ENCODE measurements at regions not wholly inside any gene's neighbourhood (a gene's known extent, or its start where the extent isn't known, plus 50 kb on each side); places are given as distances from the start of the nearest gene placed in this dataset.
A peak's percentile ranks its signal among the peaks of the same experiment; 100 is the strongest.

- no peak for DNase-seq (ENCODE audit: low read depth in 1 of 2, low spot score in 1 of 2)
- TF ChIP-seq, protein P1, sequence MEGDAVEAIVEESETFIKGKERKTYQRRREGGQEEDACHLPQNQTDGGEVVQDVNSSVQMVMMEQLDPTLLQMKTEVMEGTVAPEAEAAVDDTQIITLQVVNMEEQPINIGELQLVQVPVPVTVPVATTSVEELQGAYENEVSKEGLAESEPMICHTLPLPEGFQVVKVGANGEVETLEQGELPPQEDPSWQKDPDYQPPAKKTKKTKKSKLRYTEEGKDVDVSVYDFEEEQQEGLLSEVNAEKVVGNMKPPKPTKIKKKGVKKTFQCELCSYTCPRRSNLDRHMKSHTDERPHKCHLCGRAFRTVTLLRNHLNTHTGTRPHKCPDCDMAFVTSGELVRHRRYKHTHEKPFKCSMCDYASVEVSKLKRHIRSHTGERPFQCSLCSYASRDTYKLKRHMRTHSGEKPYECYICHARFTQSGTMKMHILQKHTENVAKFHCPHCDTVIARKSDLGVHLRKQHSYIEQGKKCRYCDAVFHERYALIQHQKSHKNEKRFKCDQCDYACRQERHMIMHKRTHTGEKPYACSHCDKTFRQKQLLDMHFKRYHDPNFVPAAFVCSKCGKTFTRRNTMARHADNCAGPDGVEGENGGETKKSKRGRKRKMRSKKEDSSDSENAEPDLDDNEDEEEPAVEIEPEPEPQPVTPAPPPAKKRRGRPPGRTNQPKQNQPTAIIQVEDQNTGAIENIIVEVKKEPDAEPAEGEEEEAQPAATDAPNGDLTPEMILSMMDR (IDR thresholded peaks at IDR 0.05; ENCODE audit: low read depth, low read length) = no peak
- no peaks in the 10 kb centered on the region for H3K9me3 ChIP-seq (ENCODE audit: low read depth)
- no peak overlapping the region for H3K4me3 ChIP-seq
- no peaks in the 10 kb centered on the region for H3K27me3 ChIP-seq
- H3K4me1 ChIP-seq (ENCODE audit: low read depth) = no peaks in the 10 kb centered on the region
- H3K27ac ChIP-seq = no peak overlapping the region
- no peaks in the 10 kb centered on the region for H3K36me3 ChIP-seq
These were observed 1229.1 kb upstream of the ACVR2A start for GRCh38 chr2:146615778-146616177.

- H3K4me3 ChIP-seq = no peak overlapping the region
- H3K9me3 ChIP-seq (ENCODE audit: low read depth) = no peaks in the 10 kb centered on the region
- no peak overlapping the region for H3K27ac ChIP-seq
- DNase-seq (ENCODE audit: low read depth in 1 of 2, low spot score in 1 of 2) = no peak
- no peaks in the 10 kb centered on the region for H3K4me1 ChIP-seq (ENCODE audit: low read depth)
- H3K36me3 ChIP-seq = no peaks in the 10 kb centered on the region
- TF ChIP-seq, protein P1 (IDR thresholded peaks at IDR 0.05; ENCODE audit: low read depth, low read length) = no peak
- H3K27me3 ChIP-seq = no peaks in the 10 kb centered on the region
These were observed 1236.3 kb upstream of the ACVR2A start for GRCh38 chr2:146608490-146608889.

- H3K9me3 ChIP-seq (ENCODE audit: low read depth) = no peaks in the 10 kb centered on the region
- TF ChIP-seq, protein P1 (IDR thresholded peaks at IDR 0.05; ENCODE audit: low read depth, low read length) = no peak
- peak in 1 of 2 donors; percentile 35 for DNase-seq (ENCODE audit: low read depth in 1 of 2, low spot score in 1 of 2)
- no peaks in the 10 kb centered on the region for H3K36me3 ChIP-seq
- no peak overlapping the region for H3K27ac ChIP-seq
- H3K4me1 ChIP-seq (ENCODE audit: low read depth) = peaks cover 2% of the 10 kb centered on the region
- H3K27me3 ChIP-seq = no peaks in the 10 kb centered on the region
- no peak overlapping the region for H3K4me3 ChIP-seq
These were observed 1240.3 kb upstream of the ACVR2A start for GRCh38 chr2:146604521-146604920.

DNA sequence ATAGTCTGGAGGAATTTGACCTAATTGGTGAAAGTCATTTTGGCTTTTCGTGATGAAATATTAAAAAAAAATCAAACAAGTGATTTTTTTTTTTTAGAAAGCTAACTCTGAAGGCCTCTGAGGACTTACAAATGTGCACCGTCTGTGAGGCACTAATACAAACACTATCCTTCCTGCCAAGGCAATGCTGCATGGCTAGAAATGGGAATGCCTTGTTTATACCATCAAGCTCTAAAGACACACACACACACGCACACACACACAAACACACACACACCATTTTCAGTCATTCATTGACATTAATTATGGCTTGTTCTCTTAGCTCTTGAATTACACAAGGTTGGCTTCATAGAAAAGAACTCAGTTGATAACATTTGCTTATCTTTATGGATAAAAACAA lies 1242.0 kb upstream of the ACVR2A start:
- peak in 1 of 2 donors; percentile 15 for DNase-seq (ENCODE audit: low read depth in 1 of 2, low spot score in 1 of 2)
- Histone ChIP-seq H3K9me3 (ENCODE audit: low read depth) (no peaks in the 10 kb centered on the region), H3K4me3 (no peak overlapping the region), H3K27ac (no peak overlapping the region), H3K27me3 (no peaks in the 10 kb centered on the region), H3K36me3 (no peaks in the 10 kb centered on the region), H3K4me1 (ENCODE audit: low read depth) (peaks cover 2% of the 10 kb centered on the region)
- TF ChIP-seq, protein P1 (IDR thresholded peaks at IDR 0.05; ENCODE audit: low read depth, low read length) = no peak

GRCh38 chr2:146602383-146602782 lies 1242.4 kb upstream of the ACVR2A start:
- DNase-seq (ENCODE audit: low read depth in 1 of 2, low spot score in 1 of 2) = peak; percentile 5 to 50
- Histone ChIP-seq H3K27ac (no peak overlapping the region), H3K36me3 (no peaks in the 10 kb centered on the region), H3K27me3 (no peaks in the 10 kb centered on the region), H3K4me1 (ENCODE audit: low read depth) (peaks cover 2% of the 10 kb centered on the region), H3K4me3 (no peak overlapping the region), H3K9me3 (ENCODE audit: low read depth) (no peaks in the 10 kb centered on the region)
- TF ChIP-seq, protein P1 (IDR thresholded peaks at IDR 0.05; ENCODE audit: low read depth, low read length) = no peak

DNA sequence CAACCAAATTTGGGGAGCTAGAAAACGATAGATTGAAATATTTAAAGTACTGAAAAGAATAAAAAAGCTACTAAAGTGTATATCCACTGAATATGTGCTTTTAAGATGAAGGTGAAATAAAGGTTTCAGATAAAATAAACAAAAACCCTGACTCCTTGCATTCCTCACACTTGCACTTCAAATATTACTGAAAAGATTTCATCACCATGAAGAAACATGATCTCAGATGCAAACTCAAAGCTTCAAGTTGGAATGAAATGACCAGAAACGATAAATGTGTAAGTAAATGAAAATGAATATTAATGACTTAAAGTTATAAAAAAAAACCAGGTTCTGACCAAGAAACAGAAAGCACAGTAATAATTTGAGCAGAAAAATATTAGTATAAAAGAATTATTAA lies 1246.0 kb upstream of the ACVR2A start:
- H3K27me3 ChIP-seq = no peaks in the 10 kb centered on the region
- H3K4me1 ChIP-seq (ENCODE audit: low read depth) = peaks cover 2% of the 10 kb centered on the region
- TF ChIP-seq, protein P1 (IDR thresholded peaks at IDR 0.05; ENCODE audit: low read depth, low read length) = no peak
- no peaks in the 10 kb centered on the region for H3K36me3 ChIP-seq
- DNase-seq (ENCODE audit: low read depth in 1 of 2, low spot score in 1 of 2) = no peak
- H3K9me3 ChIP-seq (ENCODE audit: low read depth) = no peaks in the 10 kb centered on the region
- H3K4me3 ChIP-seq = no peak overlapping the region
- H3K27ac ChIP-seq = no peak overlapping the region
